Caco-2 (cell line): ENCODE measurements at regions not wholly inside any gene's neighbourhood (a gene's known extent, or its start where the extent isn't known, plus 50 kb on each side); places are given as distances from the start of the nearest gene placed in this dataset.
A peak's percentile ranks its signal among the peaks of the same experiment; 100 is the strongest.
"Not testable (repeated sequence)": the region's sequence is repeated elsewhere in the genome, so short reads cannot be mapped to it uniquely, and the experiment has no call there.

ENCODE experiments used
- BruUV-seq: library from RNA; stranded (reverse); fragments of 400-500 nt; replicated peaks from 2 replicates; lab custom pipeline; 2021; lab: Mats Ljungman, UMichigan
- CTCF ChIA-PET: fragments of 300-600 bp; sonication (Branson Sonifier 250); formaldehyde crosslinking; loops from one replicate; lab custom pipeline; 2022; ENCODE audit warnings: antibody characterized with exemption; lab: Charles Lee
- POLR2A ChIA-PET: fragments of 300-600 bp; sonication (Branson Sonifier 250); formaldehyde crosslinking; loops from one replicate; lab custom pipeline; 2022; ENCODE audit warnings: antibody characterized with exemption; lab: Charles Lee
- DNase-seq, 2 experiments: peaks; one replicate each; pipeline versions ENCODE4 v3.0.0 to v3.0.0-alpha.2; 2020 to 2022
- H3K27me3 ChIP-seq: replicated peaks from 2 replicates; pipeline ENCODE4 v1.6.0; 2011; ENCODE audit warnings: low read length; ENCODE audit not compliant: control insufficient read depth, insufficient read depth
- H3K36me3 ChIP-seq: 2 replicates; pipeline ENCODE4 v1.5.1; 2011; ENCODE audit warnings: low read length; ENCODE audit not compliant: control insufficient read depth, insufficient read depth
- H3K4me1 ChIP-seq: fragments of 250-450 bp; sonication (Bioruptor Pico); 2 replicates; pipeline ENCODE4 v1.5.1; 2020; ENCODE audit warnings: mild to moderate bottlenecking
- H3K4me3 ChIP-seq: 2 replicates; pipeline ENCODE4 v1.5.1; 2011; ENCODE audit warnings: low read depth, mild to moderate bottlenecking, control low read depth, low read length
- H3K9me3 ChIP-seq: fragments of 250-450 bp; sonication (Bioruptor Pico); 2 replicates; pipeline ENCODE4 v1.5.1; 2020; ENCODE audit warnings: mild to moderate bottlenecking, moderate library complexity
- H3K27ac Mint-ChIP-seq: one replicate; pipeline ENCODE4 v1.8.0; 2022; ENCODE audit warnings: mixed read lengths; ENCODE audit not compliant: unreplicated experiment
- H3K27me3 Mint-ChIP-seq: one replicate; pipeline ENCODE4 v1.8.0; 2022; ENCODE audit warnings: mixed read lengths; ENCODE audit not compliant: insufficient read depth, unreplicated experiment
- H3K36me3 Mint-ChIP-seq: one replicate; pipeline ENCODE4 v1.8.0; 2022; ENCODE audit warnings: mild to moderate bottlenecking, mixed read lengths; ENCODE audit not compliant: insufficient read depth, unreplicated experiment
- H3K4me1 Mint-ChIP-seq: one replicate; pipeline ENCODE4 v1.8.0; 2022; ENCODE audit warnings: low read depth, mixed read lengths; ENCODE audit not compliant: unreplicated experiment
- H3K4me3 Mint-ChIP-seq: one replicate; pipeline ENCODE4 v1.8.0; 2022; ENCODE audit warnings: mild to moderate bottlenecking, moderate library complexity, mixed read lengths; ENCODE audit not compliant: unreplicated experiment
- H3K9me3 Mint-ChIP-seq: one replicate; pipeline ENCODE4 v1.8.0; 2022; ENCODE audit warnings: mixed read lengths; ENCODE audit not compliant: unreplicated experiment
- CTCF ChIP-seq, 2 experiments: fragments of 200-600 bp in 1 of 2; IDR thresholded peaks; 1 replicate in 1 of 2; 2 replicates in 1 of 2; pipeline versions ENCODE4 v1.5.1 to v1.8.0; 2011 to 2022; ENCODE audit warnings: antibody characterized with exemption in 1 of 2, control low read depth in 1 of 2, inconsistent platforms in 1 of 2, low read depth in 1 of 2, low read length in 1 of 2, mild to moderate bottlenecking in 1 of 2, moderate library complexity in 1 of 2; ENCODE audit not compliant: insufficient read depth in 1 of 2, severe bottlenecking in 1 of 2, unreplicated experiment in 1 of 2
- intact Hi-C: fragments of 100-400 bp; cut with micrococcal nuclease; formaldehyde crosslinking; loops from one replicate; pipeline ENCODE4 v1.10.0; 2022; ENCODE audit not compliant: unreplicated experiment

DNA sequence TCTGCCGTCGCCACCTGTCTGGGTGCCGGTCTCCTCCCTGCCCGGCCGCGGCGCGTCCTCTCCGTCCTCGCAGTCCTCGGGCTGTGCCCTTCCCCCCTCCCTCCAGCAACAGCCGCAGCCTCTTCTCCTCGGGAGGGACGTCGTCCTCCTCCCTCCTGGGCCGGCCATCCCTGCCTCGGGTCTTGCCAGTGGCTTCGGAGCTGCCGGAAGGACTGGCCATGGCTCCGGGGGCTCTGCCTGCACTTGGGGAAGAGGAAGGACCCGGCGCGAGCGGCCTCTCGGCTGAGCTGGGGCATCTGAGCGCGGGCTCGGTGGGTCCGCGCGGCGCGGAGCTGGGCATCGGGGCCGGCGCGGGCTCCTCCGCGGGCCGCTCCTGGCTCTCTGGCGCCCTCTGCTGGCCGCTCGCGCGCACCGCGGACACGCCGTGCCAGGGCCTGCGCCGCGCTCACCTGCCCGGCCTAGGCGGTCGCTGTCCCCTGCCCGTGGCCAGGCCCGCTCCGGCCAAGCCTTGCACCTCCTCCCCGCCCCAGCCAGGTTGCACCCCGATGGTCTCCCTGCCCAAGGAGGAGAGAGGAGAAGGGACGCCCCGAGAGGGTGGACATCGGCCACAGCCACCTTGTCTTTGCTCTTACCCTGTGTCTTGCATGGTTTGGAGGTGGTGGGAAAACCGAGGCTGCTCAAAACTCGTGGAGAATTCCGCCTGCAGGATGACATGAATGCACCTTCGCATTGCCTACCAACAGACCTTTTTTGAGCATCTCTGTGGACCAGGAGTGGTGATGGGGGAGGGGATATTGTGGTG, 83.9 kb upstream of the FRG2C start:
- H3K27ac Mint-ChIP-seq, H3K4me1 ChIP-seq, CTCF ChIA-PET, H3K36me3 ChIP-seq, H3K36me3 Mint-ChIP-seq, intact Hi-C loops, H3K9me3 Mint-ChIP-seq, H3K4me1 Mint-ChIP-seq, H3K27me3 ChIP-seq, H3K9me3 ChIP-seq, BruUV-seq, POLR2A ChIA-PET: not testable (repeated sequence)
- peak in 1 of 2 experiments; percentile 72 for DNase-seq
- peak in 1 of 2 experiments; percentile 70 for TF ChIP-seq CTCF (IDR thresholded peaks at IDR 0.05; ENCODE audit: insufficient read depth in 1 of 2, low read depth in 1 of 2, low read length in 1 of 2, severe bottlenecking in 1 of 2, unreplicated experiment in 1 of 2)
- peaks cover 12% of the 10 kb centered on the region for H3K27me3 Mint-ChIP-seq
- peak overlapping the region; percentile 63 for H3K4me3 Mint-ChIP-seq
- peak overlapping the region; percentile 32 for H3K4me3 ChIP-seq

GRCh38 chr3:75582536-75582935, 81.6 kb upstream of the FRG2C start:
- not testable (repeated sequence) for H3K4me3 Mint-ChIP-seq

GRCh38 chr3:75583116-75583515, 81.0 kb upstream of the FRG2C start:
- H3K4me3 Mint-ChIP-seq, POLR2A ChIA-PET: not testable (repeated sequence)
- peaks cover 14% of the 10 kb centered on the region for H3K27me3 Mint-ChIP-seq

More at GRCh38 chr3:75582536-75582935, 81.6 kb upstream of the FRG2C start:
- H3K36me3 Mint-ChIP-seq, H3K4me1 Mint-ChIP-seq, H3K27me3 ChIP-seq, BruUV-seq, DNase-seq, intact Hi-C loops, POLR2A ChIA-PET, H3K9me3 ChIP-seq, CTCF ChIA-PET, H3K36me3 ChIP-seq, H3K4me1 ChIP-seq, H3K4me3 ChIP-seq, H3K27ac Mint-ChIP-seq: not testable (repeated sequence)
- H3K27me3 Mint-ChIP-seq: peaks cover 17% of the 10 kb centered on the region
- peaks cover 19% of the 10 kb centered on the region for H3K9me3 Mint-ChIP-seq

DNA sequence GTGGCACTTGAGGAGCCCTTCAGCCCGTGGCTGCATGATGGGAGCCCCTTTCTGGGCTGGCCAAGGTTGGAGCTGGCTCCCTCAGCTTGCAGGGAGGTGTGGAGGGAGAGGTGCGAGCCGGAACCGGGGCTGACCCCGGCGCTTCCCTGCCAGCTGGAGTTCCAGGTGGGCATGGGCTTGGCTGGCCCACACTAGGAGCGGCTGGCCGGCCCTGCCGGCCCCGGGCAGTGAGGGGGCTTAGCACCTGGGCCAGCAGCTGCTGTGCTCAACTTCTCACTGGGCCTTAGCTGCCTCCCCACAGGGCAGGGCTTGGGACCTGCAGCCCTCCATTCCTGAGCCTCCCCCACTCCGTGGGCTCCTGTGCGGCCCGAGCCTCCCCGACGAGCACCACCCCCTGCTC, 76.4 kb upstream of the FRG2C start:
- BruUV-seq, H3K27me3 Mint-ChIP-seq, POLR2A ChIA-PET, H3K27ac Mint-ChIP-seq, H3K9me3 ChIP-seq, CTCF ChIA-PET, H3K4me1 Mint-ChIP-seq, intact Hi-C loops, H3K27me3 ChIP-seq, DNase-seq, H3K4me3 ChIP-seq, H3K36me3 Mint-ChIP-seq, H3K36me3 ChIP-seq, H3K4me3 Mint-ChIP-seq, H3K4me1 ChIP-seq: not testable (repeated sequence)
- peaks cover 19% of the 10 kb centered on the region for H3K9me3 Mint-ChIP-seq

More at GRCh38 chr3:75583116-75583515, 81.0 kb upstream of the FRG2C start:
- H3K9me3 ChIP-seq, H3K4me1 ChIP-seq, H3K27me3 ChIP-seq, H3K36me3 ChIP-seq, H3K4me3 ChIP-seq, intact Hi-C loops, CTCF ChIA-PET, H3K27ac Mint-ChIP-seq, H3K4me1 Mint-ChIP-seq, DNase-seq, H3K36me3 Mint-ChIP-seq, BruUV-seq: not testable (repeated sequence)
- H3K9me3 Mint-ChIP-seq: peaks cover 19% of the 10 kb centered on the region

- POLR2A ChIA-PET, H3K4me3 ChIP-seq, CTCF ChIA-PET, H3K36me3 Mint-ChIP-seq, DNase-seq, intact Hi-C loops, H3K4me1 ChIP-seq, H3K27me3 ChIP-seq, H3K9me3 ChIP-seq, H3K27me3 Mint-ChIP-seq, H3K4me1 Mint-ChIP-seq, BruUV-seq, H3K27ac Mint-ChIP-seq, H3K36me3 ChIP-seq, H3K4me3 Mint-ChIP-seq: not testable (repeated sequence)
- peaks cover 16% of the 10 kb centered on the region for H3K9me3 Mint-ChIP-seq
These were observed 73.7 kb upstream of the FRG2C start for GRCh38 chr3:75590382-75590781.

GRCh38 chr3:75604286-75604934, 59.7 kb upstream of the FRG2C start:
- H3K4me1 Mint-ChIP-seq, CTCF ChIA-PET, H3K27me3 Mint-ChIP-seq, H3K9me3 ChIP-seq, H3K4me1 ChIP-seq, H3K36me3 Mint-ChIP-seq, intact Hi-C loops, H3K4me3 Mint-ChIP-seq, H3K4me3 ChIP-seq, H3K36me3 ChIP-seq, POLR2A ChIA-PET, H3K9me3 Mint-ChIP-seq, H3K27ac Mint-ChIP-seq, H3K27me3 ChIP-seq, BruUV-seq: not testable (repeated sequence)
- DNase-seq: peak in 1 of 2 experiments; percentile 13
